GM12878 (cell line): ENCODE measurements at regions not wholly inside any gene's neighbourhood (a gene's known extent, or its start where the extent isn't known, plus 50 kb on each side); places are given as distances from the start of the nearest gene placed in this dataset.

Source experiments
- ATAC-seq: fragments of 200-7000 bp; cut with Tn5 transposase; 3 replicates; pipeline ENCODE4 v1.9.1; 2020; ENCODE audit warnings: mild to moderate bottlenecking, moderate library complexity
- BruUV-seq: library from RNA; stranded (reverse); fragments of 400-500 nt; replicated peaks from 2 replicates; lab custom pipeline; 2021; lab: Mats Ljungman, UMichigan
- CTCF ChIA-PET: fragments of 300-600 bp; sonication (Branson Sonifier 250); formaldehyde crosslinking; extraction: SDS; loops from one replicate; lab custom pipeline; 2021; ENCODE audit warnings: inconsistent platforms; lab: Yijun Ruan, JAX
- POLR2A ChIA-PET: fragments of 350-600 bp; formaldehyde crosslinking; extraction: SDS; loops from one replicate; lab custom pipeline; 2021; ENCODE audit warnings: inconsistent platforms; lab: Charles Lee
- RAD21 ChIA-PET: fragments of 300-600 bp; sonication (Branson Sonifier 250); formaldehyde crosslinking; loops from one replicate; lab custom pipeline; 2023; ENCODE audit warnings: antibody characterized with exemption; ENCODE audit not compliant: unreplicated experiment; lab: Charles Lee
- SMC1A ChIA-PET: fragments of 300-600 bp; sonication (Branson Sonifier 250); formaldehyde crosslinking; loops from one replicate; lab custom pipeline; 2023; ENCODE audit not compliant: unreplicated experiment, uncharacterized antibody; lab: Charles Lee
- DNase-seq: peaks from one replicate; pipeline ENCODE4 v3.0.0-alpha.2; 2011; ENCODE audit warnings: low read depth, low spot score
- FAIRE-seq: peaks from 3 replicates; lab custom pipeline; 2011; peaks lifted over from hg19 to GRCh38; lab: Jason Lieb, UNC
- H2AFZ ChIP-seq: 2 replicates; pipeline ENCODE4 v1.6.0; 2011; ENCODE audit warnings: low read depth, low read length, control low read depth; ENCODE audit not compliant: control insufficient read depth
- H3K27ac ChIP-seq: 2 replicates; pipeline ENCODE4 v1.5.1; 2011; ENCODE audit warnings: control low read depth; ENCODE audit not compliant: control insufficient read depth, insufficient read depth
- H3K27me3 ChIP-seq, 2 experiments: replicated peaks in 1 of 2; 2 replicates each; pipeline versions ENCODE4 v1.6.0 to v1.6.1; 2011; ENCODE audit warnings: low read length in 1 of 2; ENCODE audit not compliant: control insufficient read depth in 2 of 2, insufficient read depth in 2 of 2
- H3K36me3 ChIP-seq, 2 experiments: 2 replicates each; pipeline ENCODE4 v1.5.1; 2011; ENCODE audit warnings: low read length in 1 of 2; ENCODE audit not compliant: control insufficient read depth in 2 of 2, insufficient read depth in 2 of 2
- H3K4me1 ChIP-seq: 2 replicates; pipeline ENCODE4 v1.6.1; 2011; ENCODE audit warnings: mild to moderate bottlenecking, low read length, moderate library complexity, mixed read lengths; ENCODE audit not compliant: control insufficient read depth, insufficient read depth
- H3K4me2 ChIP-seq: 2 replicates; pipeline ENCODE4 v1.6.0; 2011; ENCODE audit warnings: control low read depth; ENCODE audit not compliant: control insufficient read depth, insufficient read depth
- H3K4me3 ChIP-seq: fragments of 200-600 bp; sonication (generic); 2 replicates; pipeline ENCODE4 v1.5.1; 2016
- H3K79me2 ChIP-seq: 2 replicates; pipeline ENCODE4 v1.6.0; 2011; ENCODE audit warnings: low read length; ENCODE audit not compliant: control insufficient read depth, insufficient read depth
- H3K9ac ChIP-seq: 2 replicates; pipeline ENCODE4 v1.8.0; 2011; ENCODE audit warnings: low read length, control low read depth, mixed read lengths; ENCODE audit not compliant: control insufficient read depth, insufficient read depth
- H3K9me3 ChIP-seq: replicated peaks from 3 replicates; pipeline ENCODE4 v1.5.1; 2011; ENCODE audit warnings: mild to moderate bottlenecking, low read length; ENCODE audit not compliant: control insufficient read depth, insufficient read depth
- H4K20me1 ChIP-seq: 2 replicates; pipeline ENCODE4 v1.6.0; 2011; ENCODE audit not compliant: control insufficient read depth, insufficient read depth
- ASH2L ChIP-seq: fragments of 300-600, 200-600 bp; sonication (generic); IDR thresholded peaks from 2 replicates; pipeline ENCODE4 v1.6.1; 2017; ENCODE audit warnings: low read depth, mild to moderate bottlenecking, borderline replicate concordance
- BMI1 ChIP-seq: fragments of 450-650 bp; IDR thresholded peaks from 2 replicates; pipeline ENCODE4 v1.6.1; 2016; ENCODE audit warnings: mild to moderate bottlenecking, moderate library complexity, borderline replicate concordance
- CREM ChIP-seq: IDR thresholded peaks from 2 replicates; pipeline ENCODE4 v1.6.1; 2014; ENCODE audit warnings: antibody characterized with exemption, low read depth
- ESRRA ChIP-seq: IDR thresholded peaks from 2 replicates; pipeline ENCODE4 v1.6.1; 2012; ENCODE audit warnings: mild to moderate bottlenecking, low read length, improper control_type of control experiment
- ETV6 ChIP-seq, 2 experiments: fragments of 450-650 bp in 1 of 2; IDR thresholded peaks in 1 of 2; conservative IDR thresholded peaks in 1 of 2; 2 replicates each; pipeline ENCODE4 v1.6.1; 2014; ENCODE audit warnings: antibody characterized with exemption in 1 of 2, borderline replicate concordance in 1 of 2, low read depth in 1 of 2, mild to moderate bottlenecking in 1 of 2, moderate library complexity in 1 of 2
- FOXK2 ChIP-seq: fragments of 450-650 bp; IDR thresholded peaks from 2 replicates; pipeline ENCODE4 v1.6.1; 2017; ENCODE audit warnings: mild to moderate bottlenecking, moderate library complexity
- FOXM1 ChIP-seq: IDR thresholded peaks from 2 replicates; pipeline ENCODE4 v1.6.1; 2012; ENCODE audit warnings: low read depth, mild to moderate bottlenecking, inconsistent platforms, low read length, moderate library complexity
- HDGF ChIP-seq: fragments of 450-650 bp; IDR thresholded peaks from 2 replicates; pipeline ENCODE4 v1.6.1; 2016; ENCODE audit warnings: antibody characterized with exemption
- LARP7 ChIP-seq: fragments of 450-650 bp; IDR thresholded peaks from 2 replicates; pipeline ENCODE4 v1.6.1; 2017; ENCODE audit warnings: mild to moderate bottlenecking
- MEF2B ChIP-seq: fragments of 450-650 bp; IDR thresholded peaks from 2 replicates; pipeline ENCODE4 v1.6.1; 2018; ENCODE audit warnings: mild to moderate bottlenecking, moderate library complexity; ENCODE audit not compliant: partially characterized antibody, poor library complexity, severe bottlenecking
- NFXL1 ChIP-seq: fragments of 450-650 bp; IDR thresholded peaks from 2 replicates; pipeline ENCODE4 v1.6.1; 2017; ENCODE audit warnings: antibody characterized with exemption, mild to moderate bottlenecking, borderline replicate concordance
- NFYA ChIP-seq: IDR thresholded peaks from 2 replicates; pipeline ENCODE4 v1.6.1; 2011; ENCODE audit warnings: low read depth, mild to moderate bottlenecking, low read length, improper control_type of control experiment, borderline replicate concordance
- PAX5 ChIP-seq: IDR thresholded peaks from 2 replicates; pipeline ENCODE4 v1.6.1; 2011; ENCODE audit warnings: low read depth, low read length, borderline replicate concordance
- PAX8 ChIP-seq: fragments of 450-650 bp; IDR thresholded peaks from 2 replicates; pipeline ENCODE4 v1.6.1; 2017; ENCODE audit warnings: mild to moderate bottlenecking, moderate library complexity
- POLR2A ChIP-seq: IDR thresholded peaks from 2 replicates; pipeline ENCODE4 v1.6.1; 2011; ENCODE audit warnings: low read depth, mild to moderate bottlenecking, low read length
- POLR2AphosphoS5 ChIP-seq: IDR thresholded peaks from 2 replicates; pipeline ENCODE4 v1.6.1; 2011; ENCODE audit warnings: mild to moderate bottlenecking, low read length, inconsistent platforms
- RELB ChIP-seq: fragments of 450-650 bp; IDR thresholded peaks from 2 replicates; pipeline ENCODE4 v1.6.1; 2017; ENCODE audit warnings: low read depth, mild to moderate bottlenecking, moderate library complexity
- RUNX3 ChIP-seq: IDR thresholded peaks from 2 replicates; pipeline ENCODE4 v1.6.1; 2012; ENCODE audit warnings: low read length, inconsistent platforms
- YBX1 ChIP-seq: fragments of 450-650 bp; IDR thresholded peaks from 2 replicates; pipeline ENCODE4 v1.6.1; 2016; ENCODE audit warnings: antibody characterized with exemption
- ZBED1 ChIP-seq: IDR thresholded peaks from 2 replicates; pipeline ENCODE4 v1.6.1; 2016; ENCODE audit warnings: borderline replicate concordance
- ZBTB11 ChIP-seq: fragments of 450-650 bp; formaldehyde crosslinking; IDR thresholded peaks from 2 replicates; pipeline ENCODE4 v1.5.0; 2022; ENCODE audit warnings: mild to moderate bottlenecking, missing genetic modification characterization
- ZNF217 ChIP-seq: fragments of 450-650 bp; IDR thresholded peaks from 2 replicates; pipeline ENCODE4 v1.6.1; 2017; ENCODE audit warnings: antibody characterized with exemption, mild to moderate bottlenecking
- ZSCAN29 ChIP-seq: fragments of 450-650 bp; IDR thresholded peaks from 2 replicates; pipeline ENCODE4 v1.6.1; 2017; ENCODE audit warnings: mild to moderate bottlenecking, moderate library complexity
- ZZZ3 ChIP-seq: IDR thresholded peaks from 2 replicates; pipeline ENCODE4 v1.6.1; 2011; ENCODE audit warnings: low read depth; ENCODE audit not compliant: control insufficient read depth, insufficient read length
- WGBS: methylation state at CpG from one replicate; pipeline ENCODE4 v1.1.6; 2016; ENCODE audit warnings: low lambda C conversion rate; ENCODE audit not compliant: insufficient replicate concordance, insufficient coverage; ENCODE audit errors: missing lambda C conversion rate; 5-methylcytosine and 5-hydroxymethylcytosine counted together
- in situ Hi-C: fragments of 300-500 bp; cut with MboI; formaldehyde crosslinking; loops from 9 replicates; pipeline ENCODE4 v1.14.3; 2018; ENCODE audit warnings: mixed read lengths
- intact Hi-C: fragments of 100-400 bp; cut with micrococcal nuclease; formaldehyde crosslinking; loops from one replicate; pipeline ENCODE4 v1.14.2; 2022; ENCODE audit not compliant: unreplicated experiment

- TF ChIP-seq ZBTB11 (CRISPR knock-in tag) (no peak), RUNX3 (no peak), ESRRA (no peak), ZSCAN29 (no peak), POLR2A (no peak), ETV6 (conservative IDR thresholded peaks at IDR 0.05 in 1 of 2, IDR thresholded peaks at IDR 0.05 in 1 of 2; ENCODE audit: borderline replicate concordance in 1 of 2, low read depth in 1 of 2) (no peak)
Observed at GRCh38 chr2:167553635-167554034, 665.4 kb downstream of the XIRP2 start (continued).

- in situ Hi-C loops = no loop called here
- ChIA-PET RAD21 (no interaction called here), CTCF (interaction anchor here (1.7 to 1.8 kb wide), 2 partner anchors 8 to 316 kb away, joined by 3 to 4 read pairs; no protein-coding TSS in a partner anchor), POLR2A (no interaction called here), SMC1A (interaction anchor here (0.9 kb wide), 1 partner anchor 36 kb away, joined by 3 read pairs; no protein-coding TSS in a partner anchor)
- Histone ChIP-seq H3K79me2 (no peaks in the 10 kb centered on the region), H3K27ac (no peak overlapping the region), H3K4me1 (no peaks in the 10 kb centered on the region), H3K4me3 (no peak overlapping the region), H3K27me3 (no peaks in the 10 kb centered on the region), H3K9me3 (no peaks in the 10 kb centered on the region), H4K20me1 (no peaks in the 10 kb centered on the region), H3K4me2 (no peak overlapping the region), H3K36me3 (no peaks in the 10 kb centered on the region), H3K9ac (no peak overlapping the region), H2AFZ (no peak overlapping the region)
- intact Hi-C loops = no loop called here
- 0% methylated on average over 4 of the region's 4 CpGs for WGBS
- ATAC-seq (no peak), FAIRE-seq (no peak), DNase-seq (no peak)
- no TSS peak for BruUV-seq
- no peak for TF ChIP-seq ASH2L
- no peak for TF ChIP-seq BMI1
- TF ChIP-seq ZBED1 = no peak
- no peak for TF ChIP-seq POLR2AphosphoS5
- no peak for TF ChIP-seq PAX8
- no peak for TF ChIP-seq FOXK2
- TF ChIP-seq NFXL1 = no peak
- TF ChIP-seq FOXM1 = no peak
- TF ChIP-seq HDGF = no peak
- no peak for TF ChIP-seq ZNF217
- TF ChIP-seq NFYA = no peak
- no peak for TF ChIP-seq LARP7
- no peak for TF ChIP-seq CREM
- TF ChIP-seq PAX5 = no peak
- no peak for TF ChIP-seq RELB
- no peak for TF ChIP-seq ZZZ3
- no peak for TF ChIP-seq YBX1
- no peak for TF ChIP-seq MEF2B
Observed at GRCh38 chr2:167551416-167551815, 663.1 kb downstream of the XIRP2 start.
